Activated naive CD8-positive, alpha-beta T cell treated with anti-CD3 and anti-CD28 coated beads, Interleukin-2, amount 50 U/mL, for 24 hours (primary cell): ENCODE measurements at regions not wholly inside any gene's neighbourhood (a gene's known extent, or its start where the extent isn't known, plus 50 kb on each side); places are given as distances from the start of the nearest gene placed in this dataset.
"Not testable (repeated sequence)": the region's sequence is repeated elsewhere in the genome, so short reads cannot be mapped to it uniquely, and the experiment has no call there.

Experiments
- ATAC-seq: fragments of 150-1000 bp; cut with Tn5 transposase; one replicate; pipeline ENCODE4 v1.10.0; 2021
- DNase-seq: peaks from one replicate; pipeline ENCODE4 v3.0.0; 2021
- H3K27ac Mint-ChIP-seq: one replicate; pipeline ENCODE4 v1.8.0; 2021; ENCODE audit warnings: mild to moderate bottlenecking, mixed read lengths
- H3K27me3 Mint-ChIP-seq: one replicate; pipeline ENCODE4 v1.8.0; 2021; ENCODE audit warnings: mixed read lengths
- H3K36me3 Mint-ChIP-seq: one replicate; pipeline ENCODE4 v1.8.0; 2021; ENCODE audit warnings: low read depth, mixed read lengths
- H3K4me1 Mint-ChIP-seq: one replicate; pipeline ENCODE4 v1.8.0; 2021; ENCODE audit warnings: mixed read lengths
- H3K4me3 Mint-ChIP-seq: one replicate; pipeline ENCODE4 v1.8.0; 2021; ENCODE audit warnings: mild to moderate bottlenecking, moderate library complexity, mixed read lengths
- H3K9me3 Mint-ChIP-seq: one replicate; pipeline ENCODE4 v1.8.0; 2021; ENCODE audit warnings: mixed read lengths

DNA sequence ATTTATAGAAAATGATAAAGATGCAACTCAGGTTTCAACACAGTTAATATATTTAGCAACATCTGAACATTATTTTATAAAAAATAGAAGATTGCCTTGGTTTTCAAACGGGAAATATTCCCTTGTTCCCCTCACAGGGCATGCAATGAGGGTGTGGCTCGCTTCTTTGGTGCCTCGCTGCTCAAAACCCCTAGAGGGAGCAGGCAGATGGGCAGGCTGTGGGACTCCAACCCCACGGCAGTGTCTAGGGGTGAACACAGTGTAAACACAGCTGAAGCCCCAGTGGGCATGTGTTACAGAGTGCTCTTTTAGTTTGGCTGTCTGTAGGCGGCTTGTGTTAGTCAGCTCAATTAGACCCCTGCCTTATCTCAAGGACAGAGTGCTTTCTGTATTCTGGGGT, 560.8 kb upstream of the IMPG1 start:
- H3K4me3 Mint-ChIP-seq, result no peak overlapping the region
- no peaks in the 10 kb centered on the region for H3K36me3 Mint-ChIP-seq
- H3K4me1 Mint-ChIP-seq, result no peaks in the 10 kb centered on the region
- no peak for DNase-seq
- no peak overlapping the region for H3K27ac Mint-ChIP-seq
- ATAC-seq, result no peak
- no peaks in the 10 kb centered on the region for H3K27me3 Mint-ChIP-seq
- H3K9me3 Mint-ChIP-seq, result no peaks in the 10 kb centered on the region

- Mint-ChIP-seq H3K4me3 (no peak overlapping the region), H3K36me3 (no peaks in the 10 kb centered on the region), H3K27me3 (no peaks in the 10 kb centered on the region), H3K9me3 (peaks cover 5% of the 10 kb centered on the region), H3K4me1 (no peaks in the 10 kb centered on the region), H3K27ac (no peak overlapping the region)
- no peak for DNase-seq
- ATAC-seq, result no peak
Measured at GRCh38 chr6:76631622-76632021, 559.2 kb upstream of the IMPG1 start.

- Mint-ChIP-seq H3K4me3 (no peak overlapping the region), H3K36me3 (no peaks in the 10 kb centered on the region), H3K27ac (no peak overlapping the region), H3K9me3 (peaks cover 6% of the 10 kb centered on the region), H3K27me3 (no peaks in the 10 kb centered on the region), H3K4me1 (no peaks in the 10 kb centered on the region)
- no peak for ATAC-seq
- no peak for DNase-seq
Measured at GRCh38 chr6:76615395-76615794, 542.9 kb upstream of the IMPG1 start.

DNA sequence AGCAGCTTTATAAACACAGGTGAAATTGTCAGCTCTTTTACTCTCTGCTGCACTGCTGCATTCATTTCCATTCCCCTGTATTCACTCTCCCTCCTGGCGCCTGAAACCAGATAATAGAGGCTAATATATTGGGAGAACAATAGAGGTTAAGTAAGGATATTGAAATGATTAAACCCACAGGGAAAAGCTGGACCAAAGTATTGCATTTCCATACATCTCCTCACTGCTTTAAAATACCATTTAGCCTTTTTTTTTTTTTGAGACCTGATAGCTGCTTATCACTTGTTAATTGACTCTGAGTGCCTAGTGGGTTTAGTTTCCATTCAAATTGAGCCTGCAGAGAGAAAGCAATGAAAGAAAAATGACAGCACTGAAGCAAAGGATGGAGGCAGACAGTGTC, 540.5 kb upstream of the IMPG1 start:
- Mint-ChIP-seq H3K9me3 (peaks cover 6% of the 10 kb centered on the region), H3K27me3 (no peaks in the 10 kb centered on the region), H3K4me3 (no peak overlapping the region), H3K36me3 (no peaks in the 10 kb centered on the region), H3K27ac (no peak overlapping the region), H3K4me1 (no peaks in the 10 kb centered on the region)
- ATAC-seq (no peak), DNase-seq (no peak)

- Mint-ChIP-seq H3K4me1 (no peaks in the 10 kb centered on the region), H3K27me3 (no peaks in the 10 kb centered on the region), H3K9me3 (peaks cover 8% of the 10 kb centered on the region), H3K27ac (no peak overlapping the region), H3K36me3 (no peaks in the 10 kb centered on the region), H3K4me3 (no peak overlapping the region)
- DNase-seq (no peak), ATAC-seq (no peak)
Measured at GRCh38 chr6:76609160-76609559, 536.7 kb upstream of the IMPG1 start.

GRCh38 chr6:76594109-76594508, 521.6 kb upstream of the IMPG1 start:
- H3K36me3 Mint-ChIP-seq, result no peaks in the 10 kb centered on the region
- ATAC-seq, result no peak
- no peaks in the 10 kb centered on the region for H3K27me3 Mint-ChIP-seq
- H3K4me1 Mint-ChIP-seq, result no peaks in the 10 kb centered on the region
- no peak for DNase-seq
- H3K4me3 Mint-ChIP-seq, result no peak overlapping the region
- H3K9me3 Mint-ChIP-seq, result no peaks in the 10 kb centered on the region
- no peak overlapping the region for H3K27ac Mint-ChIP-seq

DNA sequence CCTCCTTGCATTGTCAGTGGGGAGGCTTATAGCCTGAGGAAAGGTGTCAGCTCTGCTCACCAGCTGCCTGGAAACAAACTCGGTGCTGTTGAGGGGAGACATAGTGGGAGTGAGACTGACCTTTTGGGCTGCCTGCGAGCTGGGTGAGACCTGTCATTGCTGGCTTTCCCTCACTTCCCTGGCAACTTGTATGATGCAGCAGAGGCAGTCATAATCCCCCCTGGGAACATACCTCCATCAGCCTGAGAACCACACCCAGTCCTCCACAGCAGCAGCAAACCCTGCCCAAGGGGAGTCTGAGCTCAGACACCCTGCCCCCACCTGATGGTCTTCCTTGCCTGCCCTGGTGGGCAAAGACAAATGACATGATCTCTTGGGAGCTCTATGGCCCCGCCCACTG, 521.2 kb upstream of the IMPG1 start:
- Mint-ChIP-seq H3K9me3 (no peaks in the 10 kb centered on the region), H3K27ac (no peak overlapping the region), H3K36me3 (no peaks in the 10 kb centered on the region), H3K27me3 (no peaks in the 10 kb centered on the region), H3K4me1 (no peaks in the 10 kb centered on the region), H3K4me3 (no peak overlapping the region)
- no peak for ATAC-seq
- no peak for DNase-seq

- Mint-ChIP-seq H3K27ac (no peak overlapping the region), H3K9me3 (no peaks in the 10 kb centered on the region), H3K27me3 (no peaks in the 10 kb centered on the region), H3K36me3 (no peaks in the 10 kb centered on the region), H3K4me1 (no peaks in the 10 kb centered on the region), H3K4me3 (no peak overlapping the region)
- ATAC-seq (no peak), DNase-seq (no peak)
Measured at GRCh38 chr6:76592566-76592965, 520.1 kb upstream of the IMPG1 start.

DNA sequence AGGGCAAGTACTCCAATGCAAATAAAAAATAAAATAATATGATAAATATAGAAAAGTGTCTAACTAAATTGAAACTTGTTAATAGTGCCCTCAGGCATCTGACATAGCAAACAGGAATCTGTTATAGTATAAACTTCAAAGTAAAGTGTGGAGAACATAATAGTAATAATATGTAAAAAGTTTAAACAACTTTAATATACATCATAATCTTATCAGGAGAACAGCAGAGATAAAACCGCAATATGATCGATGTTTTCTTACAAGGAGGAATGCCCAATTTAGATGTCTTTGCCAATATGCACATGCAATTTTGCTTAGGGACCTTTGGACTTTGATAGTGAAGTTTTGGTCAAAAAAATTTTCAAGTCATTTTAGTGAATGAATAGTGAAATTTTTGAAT, 514.8 kb upstream of the IMPG1 start:
- H3K9me3 Mint-ChIP-seq, result no peaks in the 10 kb centered on the region
- no peak overlapping the region for H3K27ac Mint-ChIP-seq
- ATAC-seq, result no peak
- DNase-seq, result no peak
- no peaks in the 10 kb centered on the region for H3K4me1 Mint-ChIP-seq
- no peaks in the 10 kb centered on the region for H3K36me3 Mint-ChIP-seq
- H3K4me3 Mint-ChIP-seq, result no peak overlapping the region
- no peaks in the 10 kb centered on the region for H3K27me3 Mint-ChIP-seq

DNA sequence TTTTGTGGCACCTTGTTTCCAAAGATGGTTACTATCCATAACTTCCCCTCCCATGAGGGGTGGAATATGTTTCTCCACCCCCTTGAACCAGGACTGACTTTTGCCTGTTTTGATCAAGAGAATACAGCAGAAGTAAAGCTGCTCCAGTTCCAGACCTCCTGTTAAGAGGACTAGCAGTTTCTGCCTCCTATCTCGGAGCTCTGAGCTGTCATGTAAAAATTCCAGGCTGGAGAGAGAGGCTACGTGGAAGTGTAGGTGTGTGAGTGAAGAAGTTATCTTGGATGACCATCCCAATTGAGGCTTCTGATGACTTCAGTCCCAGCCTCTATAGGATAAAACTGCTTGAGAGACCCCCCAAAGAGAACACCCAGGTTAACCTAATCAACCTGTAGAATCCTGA, 511.7 kb upstream of the IMPG1 start:
- no peak for ATAC-seq
- Mint-ChIP-seq H3K4me1 (no peaks in the 10 kb centered on the region), H3K9me3 (no peaks in the 10 kb centered on the region), H3K27ac (no peak overlapping the region), H3K4me3 (no peak overlapping the region), H3K27me3 (no peaks in the 10 kb centered on the region), H3K36me3 (no peaks in the 10 kb centered on the region)
- no peak for DNase-seq

- Mint-ChIP-seq H3K36me3 (no peaks in the 10 kb centered on the region), H3K4me3 (no peak overlapping the region), H3K9me3 (peaks cover 4% of the 10 kb centered on the region), H3K27me3 (no peaks in the 10 kb centered on the region), H3K27ac (no peak overlapping the region), H3K4me1 (no peaks in the 10 kb centered on the region)
- DNase-seq (no peak), ATAC-seq (no peak)
Measured at GRCh38 chr6:76578746-76579145, 506.3 kb upstream of the IMPG1 start.

- no peak for ATAC-seq
- Mint-ChIP-seq H3K36me3 (no peaks in the 10 kb centered on the region), H3K4me1 (no peaks in the 10 kb centered on the region), H3K27me3 (no peaks in the 10 kb centered on the region), H3K9me3 (peaks cover 4% of the 10 kb centered on the region), H3K27ac (no peak overlapping the region), H3K4me3 (no peak overlapping the region)
- DNase-seq, result no peak
Measured at GRCh38 chr6:76574746-76575145, 502.3 kb upstream of the IMPG1 start.

- Mint-ChIP-seq H3K27ac (no peak overlapping the region), H3K27me3 (no peaks in the 10 kb centered on the region), H3K9me3 (peaks cover 4% of the 10 kb centered on the region), H3K4me3 (no peak overlapping the region), H3K4me1 (no peaks in the 10 kb centered on the region), H3K36me3 (no peaks in the 10 kb centered on the region)
- ATAC-seq, result no peak
- no peak for DNase-seq
Measured at GRCh38 chr6:76565932-76566331, 493.5 kb upstream of the IMPG1 start.

- H3K4me1 Mint-ChIP-seq, H3K9me3 Mint-ChIP-seq, DNase-seq, ATAC-seq, H3K36me3 Mint-ChIP-seq, H3K4me3 Mint-ChIP-seq, H3K27ac Mint-ChIP-seq, H3K27me3 Mint-ChIP-seq: not testable (repeated sequence)
Measured at GRCh38 chr6:76562371-76562770, 489.9 kb upstream of the IMPG1 start.

DNA sequence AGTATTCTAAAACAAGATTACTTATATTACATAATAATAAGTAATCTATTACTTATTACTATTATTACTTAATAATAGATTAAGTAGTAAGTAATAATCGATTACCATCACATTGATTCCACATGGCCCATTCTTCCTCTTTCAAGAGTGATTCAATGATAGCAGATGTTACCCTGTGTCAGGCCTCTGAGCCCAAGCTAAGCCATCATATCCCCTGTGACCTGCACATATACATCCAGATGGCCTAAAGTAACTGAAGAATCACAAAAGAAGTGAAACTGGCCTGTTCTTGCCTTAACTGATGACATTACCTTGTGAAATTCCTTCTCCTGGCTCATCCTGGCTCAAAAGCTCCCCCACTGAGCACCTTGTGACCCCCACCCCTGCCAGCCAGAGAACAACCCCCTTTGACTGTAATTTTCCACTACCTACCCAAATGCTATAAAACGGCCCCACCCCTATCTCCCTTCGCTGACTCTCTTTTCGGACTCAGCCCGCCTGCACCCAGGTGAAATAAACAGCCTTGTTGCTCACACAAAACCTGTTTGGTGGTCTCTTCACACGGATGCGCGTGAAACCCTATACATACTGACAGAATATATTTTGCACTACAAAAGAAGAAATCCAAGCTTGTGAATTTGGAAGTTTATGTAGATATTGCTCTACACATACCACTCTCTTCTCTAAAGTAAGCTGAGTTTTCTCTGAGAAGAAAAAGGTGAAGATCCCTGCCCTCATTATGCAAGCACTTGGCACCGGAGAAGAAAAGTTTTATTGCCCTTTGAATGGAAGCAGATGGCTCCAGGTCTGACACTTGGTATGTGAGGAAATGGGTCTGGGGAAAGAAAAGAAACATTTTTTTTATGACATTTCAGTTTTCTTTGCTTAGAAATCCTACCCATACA, 488.6 kb upstream of the IMPG1 start:
- not testable (repeated sequence) for ATAC-seq, H3K4me3 Mint-ChIP-seq, DNase-seq, H3K27me3 Mint-ChIP-seq, H3K4me1 Mint-ChIP-seq, H3K36me3 Mint-ChIP-seq, H3K9me3 Mint-ChIP-seq, H3K27ac Mint-ChIP-seq

DNA sequence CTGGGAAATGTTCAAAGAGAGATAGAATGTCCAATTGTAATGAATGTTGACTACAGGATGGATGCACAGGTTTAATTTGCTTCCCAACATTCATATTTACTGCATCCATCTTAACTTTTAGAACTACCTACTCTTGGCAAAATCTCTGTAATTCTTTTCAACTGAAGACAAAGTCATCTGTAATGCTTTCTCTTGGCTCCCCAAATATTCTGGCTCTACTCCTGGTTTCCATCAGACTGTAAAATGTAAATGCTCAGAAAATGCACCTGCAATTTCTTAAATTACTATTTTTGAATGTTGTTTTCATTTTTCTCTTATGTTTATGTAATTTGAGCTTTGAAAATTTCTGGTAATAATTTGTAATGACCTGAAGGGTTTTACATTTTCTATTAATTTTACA, 480.8 kb upstream of the IMPG1 start:
- no peak for DNase-seq
- no peaks in the 10 kb centered on the region for H3K4me1 Mint-ChIP-seq
- H3K36me3 Mint-ChIP-seq, result no peaks in the 10 kb centered on the region
- no peaks in the 10 kb centered on the region for H3K27me3 Mint-ChIP-seq
- H3K27ac Mint-ChIP-seq, result no peak overlapping the region
- ATAC-seq, result no peak
- peaks cover 8% of the 10 kb centered on the region for H3K9me3 Mint-ChIP-seq
- no peak overlapping the region for H3K4me3 Mint-ChIP-seq
